ENCODE measurements at regions not wholly inside any gene's neighbourhood (a gene's known extent, or its start where the extent isn't known, plus 50 kb on each side); places are given as distances from the start of the nearest gene placed in this dataset.

DNA sequence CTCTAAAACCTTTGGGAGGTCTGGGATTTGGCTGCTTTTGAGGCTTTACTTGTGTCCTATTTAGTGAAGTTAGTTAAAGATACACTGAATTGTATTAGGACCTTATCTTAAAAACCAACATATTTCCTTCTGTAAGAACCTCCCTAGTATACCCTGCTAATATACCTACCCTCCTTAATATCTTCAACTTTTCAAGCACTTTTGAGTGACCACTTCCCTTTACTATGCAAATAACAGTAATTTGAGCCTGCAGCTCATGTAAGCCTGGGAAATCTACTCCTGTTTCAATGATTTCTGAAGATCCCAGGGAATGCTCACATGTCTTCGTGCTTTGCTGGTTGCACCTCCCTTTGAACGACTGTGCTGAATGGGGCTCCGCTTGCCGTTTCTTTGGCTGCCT, 358.5 kb downstream of the YTHDC2 start:
- Mint-ChIP-seq H3K36me3 (no peaks in the 10 kb centered on the region), H3K4me3 (no peak overlapping the region), H3K9me3 (peaks cover 9% of the 10 kb centered on the region), H3K4me1 (no peaks in the 10 kb centered on the region), H3K27ac (no peak overlapping the region), H3K27me3 (no peaks in the 10 kb centered on the region)
- DNase-seq = no peak

DNA sequence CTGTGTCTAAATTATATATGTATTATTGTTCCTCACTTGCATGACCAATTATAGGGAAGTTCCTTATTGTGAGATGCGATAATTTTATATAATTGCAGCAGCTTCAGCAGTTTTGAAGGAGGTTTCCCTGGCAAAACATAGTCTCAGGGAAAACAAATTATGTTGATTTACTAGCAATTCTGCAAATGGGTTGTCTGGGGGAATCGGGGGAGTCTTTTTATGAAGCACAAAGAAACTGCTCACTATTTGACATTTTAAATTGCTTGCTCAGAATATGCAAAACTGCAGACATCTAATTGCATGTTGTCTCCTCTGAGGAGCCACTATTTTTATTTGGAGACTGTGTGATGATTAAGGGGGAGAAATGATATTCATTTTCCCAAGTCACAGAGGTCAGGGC, 361.6 kb downstream of the YTHDC2 start:
- Mint-ChIP-seq H3K4me3 (no peak overlapping the region), H3K27me3 (no peaks in the 10 kb centered on the region), H3K9me3 (peaks cover 4% of the 10 kb centered on the region), H3K4me1 (no peaks in the 10 kb centered on the region), H3K27ac (no peak overlapping the region), H3K36me3 (no peaks in the 10 kb centered on the region)
- no peak for DNase-seq

DNA sequence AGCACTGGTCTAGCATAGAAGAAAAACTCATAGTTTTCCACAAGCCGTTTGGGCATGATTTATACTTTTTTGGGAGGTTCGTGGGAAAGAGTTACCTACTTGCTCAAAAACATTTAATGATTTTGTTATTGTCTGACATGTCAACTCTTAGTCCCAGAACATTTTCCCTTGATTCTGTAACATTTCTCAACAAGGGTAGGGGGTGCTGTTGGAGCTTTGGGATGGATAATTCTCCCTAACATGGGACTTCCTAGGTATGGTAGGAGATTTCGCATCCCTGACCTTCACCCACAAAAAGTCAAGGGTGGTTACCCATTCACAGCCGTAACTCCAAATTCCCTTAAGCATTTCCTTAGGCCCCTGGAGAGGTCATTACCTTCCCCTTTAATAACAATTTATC, 378.0 kb downstream of the YTHDC2 start:
- Mint-ChIP-seq H3K9me3 (no peaks in the 10 kb centered on the region), H3K4me3 (no peak overlapping the region), H3K27ac (no peak overlapping the region), H3K36me3 (no peaks in the 10 kb centered on the region), H3K27me3 (no peaks in the 10 kb centered on the region), H3K4me1 (no peaks in the 10 kb centered on the region)
- no peak for DNase-seq

DNA sequence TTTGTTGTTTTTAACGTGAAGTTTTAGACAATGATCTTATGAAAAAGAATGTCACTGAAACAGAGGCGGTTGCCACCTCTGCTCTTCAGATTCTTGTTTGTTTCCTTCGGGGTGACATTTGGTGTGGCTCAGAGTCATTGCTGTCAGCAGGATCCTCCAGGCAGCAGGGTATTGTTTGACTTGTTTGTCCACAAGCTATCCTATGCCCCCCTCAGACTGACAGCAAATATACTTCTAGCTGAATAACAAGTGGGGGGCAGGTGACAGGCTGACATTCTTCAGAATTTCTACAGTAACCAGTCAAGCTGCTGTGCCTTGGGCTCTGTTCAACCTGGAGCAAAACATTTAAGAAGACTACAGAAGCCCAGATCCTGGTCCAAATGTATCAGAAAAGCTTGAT, 383.3 kb downstream of the YTHDC2 start:
- Mint-ChIP-seq H3K27ac (no peak overlapping the region), H3K27me3 (no peaks in the 10 kb centered on the region), H3K9me3 (no peaks in the 10 kb centered on the region), H3K36me3 (no peaks in the 10 kb centered on the region), H3K4me1 (no peaks in the 10 kb centered on the region), H3K4me3 (no peak overlapping the region)
- DNase-seq = no peak

DNA sequence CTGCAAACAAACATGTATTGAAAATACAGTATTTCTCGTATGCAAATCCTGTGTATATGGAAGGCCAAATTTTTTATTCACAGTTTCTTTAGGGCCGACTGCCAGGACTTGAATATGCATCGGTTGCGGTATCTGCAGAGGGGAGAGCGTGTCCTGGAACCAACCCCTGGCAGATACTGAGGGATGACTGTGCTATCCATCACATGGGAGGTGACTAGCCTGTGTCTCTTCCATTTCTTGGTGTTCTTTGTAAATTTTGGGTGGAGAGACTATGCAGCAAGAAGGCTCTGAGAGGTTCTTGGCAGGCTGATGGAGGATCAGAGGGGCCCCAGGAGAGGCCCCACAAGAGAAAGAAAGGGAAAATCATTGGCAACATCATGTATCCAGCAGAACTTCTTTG, 384.3 kb downstream of the YTHDC2 start:
- Mint-ChIP-seq H3K27me3 (no peaks in the 10 kb centered on the region), H3K36me3 (no peaks in the 10 kb centered on the region), H3K4me3 (no peak overlapping the region), H3K9me3 (no peaks in the 10 kb centered on the region), H3K27ac (no peak overlapping the region), H3K4me1 (no peaks in the 10 kb centered on the region)
- no peak for DNase-seq

DNA sequence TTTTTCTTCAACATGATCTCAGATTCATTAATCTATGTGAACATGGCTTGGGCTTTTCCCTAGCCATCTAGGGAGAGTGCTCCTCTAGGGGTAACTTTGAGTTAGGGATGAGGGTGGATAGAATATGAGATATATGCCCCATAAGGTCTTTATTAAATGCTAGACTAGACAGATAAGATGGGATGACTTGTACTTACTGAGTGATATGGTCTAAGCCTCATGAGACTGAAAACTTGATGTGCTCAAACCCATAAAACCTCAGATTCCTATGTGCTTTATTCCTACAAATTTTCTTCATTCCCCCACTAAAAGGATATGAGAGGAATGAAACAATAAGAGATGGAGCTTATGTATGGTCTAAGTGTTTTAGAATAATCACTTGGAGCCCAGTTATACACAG, 386.6 kb downstream of the YTHDC2 start:
- no peak overlapping the region for H3K27ac Mint-ChIP-seq
- H3K4me1 Mint-ChIP-seq = no peaks in the 10 kb centered on the region
- H3K9me3 Mint-ChIP-seq = no peaks in the 10 kb centered on the region
- H3K36me3 Mint-ChIP-seq = no peaks in the 10 kb centered on the region
- DNase-seq = no peak
- no peak overlapping the region for H3K4me3 Mint-ChIP-seq
- H3K27me3 Mint-ChIP-seq = no peaks in the 10 kb centered on the region

DNA sequence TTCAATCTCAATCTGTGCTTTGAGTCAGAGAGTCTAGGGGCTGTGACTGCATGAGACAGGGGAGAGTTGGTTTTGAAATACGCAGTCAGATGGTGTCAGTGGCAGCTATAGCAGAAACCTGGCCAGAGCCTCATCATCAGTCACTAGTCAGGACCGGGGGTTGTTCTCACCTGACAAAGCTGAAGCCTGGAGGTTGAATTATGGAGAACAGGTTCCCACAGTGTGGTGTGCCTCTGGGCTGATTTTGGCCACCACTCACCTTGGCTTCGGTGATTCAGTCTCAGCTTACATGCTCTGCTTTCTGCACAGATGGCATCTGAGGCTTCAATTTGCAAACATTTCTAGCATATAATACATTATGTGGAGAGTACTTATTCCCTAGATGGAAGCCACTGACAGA, 387.3 kb downstream of the YTHDC2 start:
- no peak overlapping the region for H3K4me3 Mint-ChIP-seq
- no peak for DNase-seq

DNA sequence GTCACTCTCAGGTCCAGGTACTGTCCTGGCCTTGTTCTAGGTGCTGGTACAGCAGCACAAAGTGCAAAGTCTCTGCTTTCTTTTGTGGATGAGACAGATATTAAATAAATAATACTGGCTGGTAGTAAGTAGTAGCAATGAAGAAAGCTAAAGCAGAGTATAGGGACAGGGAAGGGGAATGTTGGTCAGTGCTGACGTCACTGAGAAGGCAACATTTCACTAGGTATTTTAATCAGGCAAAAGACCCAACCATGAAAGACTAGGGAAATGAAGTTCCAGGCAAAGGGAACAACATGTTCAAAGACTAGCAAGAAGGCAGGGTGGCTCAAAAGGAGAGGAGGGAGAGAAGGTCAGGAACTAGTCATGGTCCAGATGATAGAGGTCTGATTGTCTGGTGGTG, 388.2 kb downstream of the YTHDC2 start:
- no peaks in the 10 kb centered on the region for H3K4me1 Mint-ChIP-seq
- H3K9me3 Mint-ChIP-seq = no peaks in the 10 kb centered on the region
- no peaks in the 10 kb centered on the region for H3K27me3 Mint-ChIP-seq
- H3K27ac Mint-ChIP-seq = no peak overlapping the region
- no peak overlapping the region for H3K4me3 Mint-ChIP-seq
- H3K36me3 Mint-ChIP-seq = no peaks in the 10 kb centered on the region
- no peak for DNase-seq

More for the DNA sequence above, 387.3 kb downstream of the YTHDC2 start:
- Mint-ChIP-seq H3K27ac (no peak overlapping the region), H3K4me1 (no peaks in the 10 kb centered on the region), H3K27me3 (no peaks in the 10 kb centered on the region), H3K36me3 (no peaks in the 10 kb centered on the region), H3K9me3 (no peaks in the 10 kb centered on the region)

DNA sequence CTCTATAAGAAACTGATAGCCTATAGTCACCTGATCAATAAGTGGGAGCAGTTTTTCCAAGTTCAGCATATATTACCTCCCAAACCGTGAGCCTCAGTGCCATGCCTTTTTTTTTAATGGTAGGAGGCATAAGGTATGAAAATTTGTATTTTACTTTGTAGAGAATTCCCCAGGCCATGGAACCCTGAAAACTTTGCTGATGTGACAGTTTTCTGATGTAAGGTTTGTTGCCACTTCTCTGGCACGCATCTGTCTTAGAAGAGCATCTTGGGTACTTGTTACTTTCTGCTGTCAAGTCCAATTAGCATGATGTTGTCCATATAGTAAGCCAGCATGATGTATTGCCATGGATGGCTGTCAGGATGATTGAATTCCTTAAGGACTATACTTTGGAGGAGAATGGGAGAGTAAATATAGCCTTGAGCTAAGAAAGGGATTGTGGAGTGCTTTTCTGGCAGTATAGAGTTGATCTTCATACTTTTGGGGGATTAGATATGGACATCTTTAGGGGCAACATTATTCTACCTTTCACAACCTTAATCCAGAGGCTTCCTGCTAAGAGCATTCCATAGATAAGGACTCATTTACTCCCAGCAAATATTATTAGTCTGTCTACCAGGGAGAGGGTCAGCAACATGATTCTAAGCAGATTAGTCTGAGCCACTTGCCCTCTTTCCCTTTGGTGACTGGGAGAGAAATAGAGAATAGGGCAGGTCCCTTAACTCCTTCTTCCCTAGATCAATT, 389.6 kb downstream of the YTHDC2 start:
- H3K27me3 Mint-ChIP-seq = no peaks in the 10 kb centered on the region
- no peaks in the 10 kb centered on the region for H3K9me3 Mint-ChIP-seq
- no peak overlapping the region for H3K27ac Mint-ChIP-seq
- no peaks in the 10 kb centered on the region for H3K4me1 Mint-ChIP-seq
- H3K4me3 Mint-ChIP-seq = no peak overlapping the region
- H3K36me3 Mint-ChIP-seq = no peaks in the 10 kb centered on the region
- no peak for DNase-seq

DNA sequence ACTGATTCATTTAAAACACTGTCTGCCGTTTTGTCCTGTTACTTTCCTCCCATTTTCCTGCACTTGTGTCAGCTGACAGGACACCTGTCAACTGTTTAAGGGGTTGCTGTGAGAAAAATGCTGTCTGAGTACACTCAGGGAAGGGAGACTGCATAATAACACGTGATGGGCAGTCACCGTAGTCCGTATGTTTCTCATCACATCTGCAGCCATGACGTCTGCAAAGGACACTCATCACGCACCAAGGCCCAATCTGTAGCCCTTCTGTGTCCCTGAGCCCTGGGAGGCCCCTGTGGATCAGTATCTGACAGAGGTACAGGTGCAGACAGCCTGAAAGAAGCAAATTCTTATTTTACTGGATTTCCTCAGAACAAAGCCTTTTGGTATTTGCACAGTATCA, 396.3 kb downstream of the YTHDC2 start:
- Mint-ChIP-seq H3K4me1 (no peaks in the 10 kb centered on the region), H3K36me3 (no peaks in the 10 kb centered on the region), H3K27ac (no peak overlapping the region), H3K9me3 (no peaks in the 10 kb centered on the region), H3K27me3 (no peaks in the 10 kb centered on the region), H3K4me3 (no peak overlapping the region)
- DNase-seq = no peak

DNA sequence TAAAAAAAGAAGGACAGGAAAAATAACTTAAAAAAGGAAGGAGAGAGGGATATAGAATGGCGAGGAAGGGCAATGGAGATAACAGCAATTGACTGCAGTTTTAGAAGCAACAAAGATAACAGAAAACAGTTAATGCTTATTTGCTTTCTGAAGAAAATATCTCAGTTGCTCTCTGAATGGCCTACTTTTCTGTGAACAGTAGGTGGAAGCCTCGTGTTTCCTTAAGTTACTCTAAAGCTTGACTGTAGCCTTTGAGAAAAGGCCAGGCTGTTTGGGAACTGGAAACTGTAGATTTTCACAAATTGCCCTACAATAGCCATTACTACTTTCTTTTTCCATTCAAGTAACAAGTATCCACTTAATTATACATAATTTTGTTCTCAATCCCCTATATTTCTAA, 404.5 kb downstream of the YTHDC2 start:
- H3K36me3 Mint-ChIP-seq = no peaks in the 10 kb centered on the region
- no peaks in the 10 kb centered on the region for H3K4me1 Mint-ChIP-seq
- H3K9me3 Mint-ChIP-seq = no peaks in the 10 kb centered on the region
- DNase-seq = no peak
- no peak overlapping the region for H3K4me3 Mint-ChIP-seq
- H3K27ac Mint-ChIP-seq = no peak overlapping the region
- H3K27me3 Mint-ChIP-seq = no peaks in the 10 kb centered on the region

DNA sequence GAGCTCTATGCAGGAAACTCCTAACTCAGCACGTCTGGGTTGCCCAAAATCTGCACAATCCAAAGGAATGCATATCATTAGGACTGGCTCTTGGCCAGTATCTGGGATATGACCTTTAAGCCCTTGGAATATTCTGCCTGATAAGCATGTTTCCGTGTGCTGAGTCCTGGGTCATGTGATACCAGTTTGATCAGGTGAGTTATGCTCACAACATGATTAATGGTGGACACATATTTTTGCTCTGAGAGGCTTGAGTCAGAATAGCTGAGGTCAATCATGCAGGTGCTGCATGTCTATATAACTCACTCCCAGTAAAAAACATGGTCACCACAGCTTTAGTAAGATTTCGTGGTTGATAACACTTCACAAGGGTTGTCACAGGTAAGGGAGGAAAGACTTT, 408.8 kb downstream of the YTHDC2 start:
- Mint-ChIP-seq H3K4me3 (no peak overlapping the region), H3K9me3 (no peaks in the 10 kb centered on the region), H3K27ac (no peak overlapping the region), H3K27me3 (no peaks in the 10 kb centered on the region), H3K4me1 (no peaks in the 10 kb centered on the region), H3K36me3 (no peaks in the 10 kb centered on the region)
- DNase-seq = no peak

DNA sequence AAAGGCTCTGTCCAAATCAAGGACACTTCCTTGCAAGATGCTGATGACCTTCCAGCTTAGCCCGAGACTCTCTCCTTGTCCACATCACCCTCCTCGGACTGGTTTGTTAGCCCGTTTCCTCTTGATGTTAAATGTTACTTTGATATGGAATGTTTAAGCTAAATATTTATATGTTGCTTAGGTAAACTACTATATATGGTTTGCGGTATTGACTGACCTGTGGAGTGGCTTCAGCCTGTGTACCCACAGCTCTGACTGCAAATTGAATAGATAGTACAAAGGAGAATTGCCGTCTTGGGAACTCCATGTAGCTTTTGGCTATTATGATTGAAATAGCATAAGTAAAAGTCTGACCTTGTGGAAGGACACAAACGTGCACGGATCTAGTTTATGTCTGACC, 422.0 kb downstream of the YTHDC2 start:
- H3K27ac Mint-ChIP-seq = no peak overlapping the region
- no peak overlapping the region for H3K4me3 Mint-ChIP-seq
- no peaks in the 10 kb centered on the region for H3K27me3 Mint-ChIP-seq
- no peak for DNase-seq
- H3K36me3 Mint-ChIP-seq = no peaks in the 10 kb centered on the region
- no peaks in the 10 kb centered on the region for H3K4me1 Mint-ChIP-seq
- no peaks in the 10 kb centered on the region for H3K9me3 Mint-ChIP-seq

DNA sequence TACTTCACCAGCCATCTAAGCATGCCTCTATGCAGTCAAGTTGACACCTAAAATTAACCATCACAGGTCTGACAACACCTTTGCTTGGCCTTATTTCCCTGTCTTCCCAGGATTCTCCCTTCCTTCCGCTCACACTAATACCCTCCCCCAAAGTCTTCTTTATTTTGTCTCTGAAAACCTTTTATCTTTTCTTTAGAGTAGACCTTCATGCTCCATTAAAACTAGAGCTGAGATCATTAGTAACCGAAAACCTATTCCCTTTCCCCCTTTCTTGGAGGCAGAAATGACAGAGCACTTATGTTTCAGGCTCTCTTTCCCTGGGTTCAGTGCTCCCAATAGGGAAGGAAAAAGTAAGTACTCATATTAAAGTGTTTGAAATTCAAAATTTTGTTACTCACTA, 423.8 kb downstream of the YTHDC2 start:
- Mint-ChIP-seq H3K4me1 (no peaks in the 10 kb centered on the region), H3K27ac (no peak overlapping the region), H3K27me3 (no peaks in the 10 kb centered on the region), H3K4me3 (no peak overlapping the region), H3K36me3 (no peaks in the 10 kb centered on the region), H3K9me3 (no peaks in the 10 kb centered on the region)
- no peak for DNase-seq

DNA sequence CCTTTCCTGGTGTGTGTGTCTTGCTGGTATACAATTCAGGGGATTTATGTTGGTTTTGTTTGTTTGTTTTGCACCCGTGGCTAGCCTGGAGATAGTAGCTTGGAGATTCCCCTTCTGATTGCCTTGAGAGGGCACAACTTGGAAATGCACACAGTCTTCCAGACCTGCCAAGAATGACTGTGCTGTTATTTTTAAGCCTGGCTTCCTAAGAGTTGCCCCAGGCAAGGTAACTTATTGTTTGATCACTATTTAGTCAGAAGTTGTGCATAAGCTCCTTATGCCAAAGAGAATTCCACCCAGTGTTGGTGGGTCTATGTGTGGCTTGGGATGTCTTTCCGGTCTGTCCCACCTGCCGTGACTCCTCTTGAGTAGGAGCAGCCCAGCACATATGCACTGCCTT, 421.9 kb upstream of the KCNN2 start:
- Mint-ChIP-seq H3K27ac (no peak overlapping the region), H3K36me3 (no peaks in the 10 kb centered on the region), H3K27me3 (no peaks in the 10 kb centered on the region), H3K9me3 (peaks cover 3% of the 10 kb centered on the region), H3K4me1 (no peaks in the 10 kb centered on the region), H3K4me3 (no peak overlapping the region)
- DNase-seq = no peak

DNA sequence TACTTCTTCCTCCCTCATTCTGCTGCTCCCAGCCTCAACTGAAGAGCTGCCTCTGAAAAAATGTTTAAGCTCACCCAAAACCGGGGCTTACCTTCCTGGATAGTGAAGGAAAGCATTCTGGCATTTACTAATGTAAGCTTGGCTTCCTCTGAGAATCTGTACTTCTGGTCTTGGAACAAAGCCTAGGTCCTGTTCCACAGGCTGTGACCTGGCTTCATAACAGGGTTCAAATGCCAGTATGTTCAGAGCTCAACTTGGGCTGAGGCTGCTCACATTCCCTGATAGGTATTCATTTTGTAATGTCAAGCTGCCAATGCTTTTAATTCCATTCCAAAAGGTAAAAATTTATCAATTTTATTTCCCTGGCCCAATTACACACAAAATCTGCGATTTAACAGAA, 411.7 kb upstream of the KCNN2 start:
- Mint-ChIP-seq H3K9me3 (peaks cover 13% of the 10 kb centered on the region), H3K36me3 (no peaks in the 10 kb centered on the region)

More for the DNA sequence above, 411.7 kb upstream of the KCNN2 start:
- Mint-ChIP-seq H3K4me3 (no peak overlapping the region), H3K27ac (no peak overlapping the region), H3K27me3 (no peaks in the 10 kb centered on the region), H3K4me1 (no peaks in the 10 kb centered on the region)
- DNase-seq = no peak

Measured in activated naive CD8-positive, alpha-beta T cell treated with anti-CD3 and anti-CD28 coated beads for 36 hours (primary cell).